MG63 (cell line): ENCODE measurements at regions not wholly inside any gene's neighbourhood (a gene's known extent, or its start where the extent isn't known, plus 50 kb on each side); places are given as distances from the start of the nearest gene placed in this dataset.
A peak's percentile ranks its signal among the peaks of the same experiment; 100 is the strongest.
"Not testable (repeated sequence)": the region's sequence is repeated elsewhere in the genome, so short reads cannot be mapped to it uniquely, and the experiment has no call there.

ENCODE experiments used
- DNase-seq: peaks from one replicate; pipeline ENCODE4 v3.0.0-alpha.2; 2020
- H3K27me3 ChIP-seq: fragments of 250-450 bp; sonication (Bioruptor Pico); 2 replicates; pipeline ENCODE4 v1.5.1; 2020; ENCODE audit warnings: mild to moderate bottlenecking, moderate library complexity
- H3K36me3 ChIP-seq: fragments of 250-450 bp; sonication (Bioruptor Pico); 2 replicates; pipeline ENCODE4 v1.5.1; 2020; ENCODE audit warnings: mild to moderate bottlenecking, moderate library complexity
- H3K4me3 ChIP-seq: fragments of 250-450 bp; sonication (Bioruptor Pico); 2 replicates; pipeline ENCODE4 v1.5.1; 2020; ENCODE audit warnings: mild to moderate bottlenecking, moderate library complexity
- H3K9me3 ChIP-seq: fragments of 250-450 bp; sonication (Bioruptor Pico); 2 replicates; pipeline ENCODE4 v1.5.1; 2020; ENCODE audit warnings: mild to moderate bottlenecking, moderate library complexity

DNA sequence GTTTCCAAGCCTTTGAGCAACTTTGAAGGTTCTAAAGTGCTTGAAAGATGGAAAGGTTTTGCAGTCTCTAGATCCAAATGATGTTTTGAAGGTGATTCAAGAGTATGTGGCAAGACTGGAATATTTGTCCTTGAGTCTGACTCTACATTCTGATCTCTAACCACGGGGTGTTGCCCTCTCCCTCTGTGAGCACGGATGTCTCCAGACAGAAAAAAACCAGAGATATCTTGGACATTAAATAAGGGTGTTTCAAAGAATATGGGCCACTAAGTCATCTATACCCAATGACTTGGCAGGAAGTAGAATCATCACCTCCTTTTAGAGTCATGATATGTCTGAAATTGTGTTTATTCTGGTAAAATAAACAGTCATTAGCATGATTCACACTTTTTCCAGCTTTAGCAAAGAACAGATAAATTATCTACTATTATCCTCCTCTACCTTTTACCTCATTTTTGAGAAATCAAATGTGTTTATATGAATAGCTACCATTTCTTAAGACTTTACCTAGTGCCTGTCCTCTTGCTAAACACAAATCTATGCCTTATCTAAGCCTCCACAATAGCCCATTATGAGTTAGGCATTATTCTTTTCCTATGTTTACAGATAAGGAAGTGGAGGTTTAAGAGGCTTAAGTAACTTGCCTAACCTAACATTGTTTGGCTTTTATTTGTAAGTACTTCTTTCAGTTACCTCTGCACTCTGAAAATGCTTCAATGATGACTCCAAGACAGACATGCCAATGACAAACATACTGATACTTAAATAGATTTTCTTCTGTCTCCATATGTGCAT, 384.4 kb downstream of the BMP2 start:
- H3K9me3 ChIP-seq, result no peaks in the 10 kb centered on the region
- DNase-seq, result peak; percentile 4
- no peaks in the 10 kb centered on the region for H3K36me3 ChIP-seq
- H3K27me3 ChIP-seq, result no peaks in the 10 kb centered on the region
- H3K4me3 ChIP-seq, result no peak overlapping the region

DNA sequence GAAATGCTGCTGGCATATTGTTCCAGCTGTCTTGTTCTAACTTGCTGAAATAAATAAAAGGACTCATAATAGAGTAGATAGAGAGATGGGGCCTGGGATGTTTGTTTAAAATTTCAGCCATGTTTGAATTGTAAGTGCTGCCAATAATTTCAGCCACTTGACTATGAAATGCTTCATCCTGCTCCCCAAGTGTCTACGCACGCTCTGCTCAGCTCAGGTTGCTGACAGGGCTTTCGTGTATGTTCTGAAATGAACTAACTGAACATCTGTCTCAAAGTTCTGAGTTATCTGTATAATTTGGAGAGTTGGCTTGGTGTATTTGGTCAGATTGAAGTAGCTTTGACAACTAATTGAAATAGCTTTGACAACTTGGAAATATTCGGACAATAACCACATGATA, 387.8 kb downstream of the BMP2 start:
- H3K9me3 ChIP-seq, result no peaks in the 10 kb centered on the region
- no peaks in the 10 kb centered on the region for H3K27me3 ChIP-seq
- DNase-seq, result no peak
- no peaks in the 10 kb centered on the region for H3K36me3 ChIP-seq
- H3K4me3 ChIP-seq, result no peak overlapping the region

DNA sequence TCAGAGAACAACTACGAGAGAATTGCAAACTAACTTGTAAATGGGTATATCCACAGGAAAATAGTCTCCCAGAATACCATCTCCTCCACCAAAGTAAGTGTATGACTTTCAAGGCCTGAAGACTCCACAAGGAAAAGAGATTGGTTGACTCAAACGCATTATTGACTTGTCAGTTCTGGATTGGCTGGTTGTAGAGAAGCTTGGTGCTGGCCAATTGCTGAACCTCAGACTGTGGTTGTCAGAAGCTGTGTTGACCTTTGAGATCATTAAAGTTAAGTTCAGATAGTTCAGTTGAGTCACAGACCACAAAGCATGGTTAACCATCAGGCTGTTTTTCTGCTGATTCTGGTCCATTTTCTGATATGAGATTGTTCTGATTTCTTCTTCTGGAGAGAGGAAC, 388.3 kb downstream of the BMP2 start:
- Histone ChIP-seq H3K9me3 (no peaks in the 10 kb centered on the region), H3K27me3 (no peaks in the 10 kb centered on the region), H3K4me3 (no peak overlapping the region), H3K36me3 (no peaks in the 10 kb centered on the region)
- DNase-seq, result no peak

DNA sequence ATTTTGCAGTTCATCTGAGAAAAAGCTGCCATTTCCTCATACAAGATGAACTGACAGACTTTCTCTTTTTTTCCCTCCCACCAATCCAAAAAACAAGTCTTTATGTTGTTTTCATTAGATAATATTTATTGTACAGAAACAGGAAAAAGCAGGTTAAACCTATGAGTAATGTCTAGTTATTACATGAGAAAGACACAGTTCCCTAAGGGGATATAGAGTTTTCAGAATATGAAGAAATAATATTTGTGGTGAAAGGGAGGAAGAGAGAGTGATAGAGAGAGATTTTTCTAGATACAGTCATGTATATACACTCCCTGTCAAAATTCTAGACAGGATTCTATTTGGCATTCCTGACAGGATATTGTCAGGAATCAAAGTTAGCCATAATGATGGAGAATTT, 392.4 kb downstream of the BMP2 start:
- H3K36me3 ChIP-seq, result no peaks in the 10 kb centered on the region
- no peak for DNase-seq
- H3K4me3 ChIP-seq, result no peak overlapping the region
- H3K27me3 ChIP-seq, result no peaks in the 10 kb centered on the region
- H3K9me3 ChIP-seq, result no peaks in the 10 kb centered on the region

DNA sequence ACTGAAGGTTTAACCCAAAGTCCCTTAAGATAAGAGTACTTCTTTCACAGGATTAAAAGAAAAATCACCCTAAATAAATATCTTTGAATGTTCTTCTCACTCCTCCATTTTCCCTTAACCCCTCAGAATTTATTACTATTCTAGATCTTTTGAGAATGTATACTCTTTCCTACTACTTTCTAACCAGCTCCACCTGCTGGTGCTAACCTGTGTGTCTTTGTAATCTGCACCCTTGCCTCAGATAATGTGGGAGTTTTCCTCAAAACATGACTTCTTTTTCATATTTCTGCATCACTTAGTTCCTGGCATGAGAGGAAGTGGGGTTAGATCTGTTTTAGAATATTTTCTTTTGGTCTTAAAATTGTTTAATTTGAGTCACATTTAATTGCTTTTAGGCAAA, 394.2 kb downstream of the BMP2 start:
- H3K9me3 ChIP-seq, result no peaks in the 10 kb centered on the region
- DNase-seq, result no peak
- H3K4me3 ChIP-seq, result no peak overlapping the region
- no peaks in the 10 kb centered on the region for H3K27me3 ChIP-seq
- no peaks in the 10 kb centered on the region for H3K36me3 ChIP-seq

DNA sequence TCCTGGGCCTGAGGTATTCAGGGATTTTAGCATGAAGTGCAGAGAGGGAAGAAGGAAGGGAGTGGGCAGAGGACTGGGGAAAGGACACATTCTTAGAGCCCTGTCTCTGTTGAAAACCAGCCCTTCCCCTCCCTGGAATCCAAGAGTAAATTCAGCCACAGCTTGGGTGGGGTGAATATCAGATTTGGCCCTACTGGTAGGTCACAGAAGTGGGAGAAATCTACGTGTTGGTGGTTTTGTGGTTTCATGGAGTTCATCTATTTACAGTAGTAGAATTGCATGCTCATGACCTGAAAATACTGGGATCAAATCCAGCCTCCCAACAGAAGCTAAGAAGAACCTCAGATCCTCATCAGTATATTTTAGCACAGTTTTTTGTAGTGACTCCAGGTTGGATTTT, 404.4 kb downstream of the BMP2 start:
- no peak overlapping the region for H3K4me3 ChIP-seq
- no peaks in the 10 kb centered on the region for H3K36me3 ChIP-seq
- peak; percentile 11 for DNase-seq
- H3K9me3 ChIP-seq, result no peaks in the 10 kb centered on the region
- no peaks in the 10 kb centered on the region for H3K27me3 ChIP-seq

DNA sequence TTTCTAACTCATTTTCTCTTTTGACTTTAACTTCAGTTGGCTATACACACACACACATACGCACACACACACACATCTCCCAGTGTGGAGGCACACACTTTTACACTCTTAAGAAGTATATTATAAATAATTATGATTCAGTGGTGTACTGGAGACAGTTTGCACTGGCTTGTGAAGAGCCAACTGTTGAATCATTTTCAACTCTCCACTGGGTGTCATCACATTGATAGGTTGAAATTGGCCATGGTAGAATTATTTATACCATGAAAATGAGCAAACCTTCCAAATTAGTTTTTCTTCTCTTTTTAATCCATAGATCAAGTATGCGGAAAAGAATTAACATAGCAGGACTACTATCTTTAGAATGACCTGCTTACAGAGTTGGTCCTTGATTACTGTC, 407.1 kb downstream of the BMP2 start:
- no peaks in the 10 kb centered on the region for H3K36me3 ChIP-seq
- DNase-seq, result no peak
- H3K4me3 ChIP-seq, result no peak overlapping the region
- H3K9me3 ChIP-seq, result no peaks in the 10 kb centered on the region
- H3K27me3 ChIP-seq, result no peaks in the 10 kb centered on the region

DNA sequence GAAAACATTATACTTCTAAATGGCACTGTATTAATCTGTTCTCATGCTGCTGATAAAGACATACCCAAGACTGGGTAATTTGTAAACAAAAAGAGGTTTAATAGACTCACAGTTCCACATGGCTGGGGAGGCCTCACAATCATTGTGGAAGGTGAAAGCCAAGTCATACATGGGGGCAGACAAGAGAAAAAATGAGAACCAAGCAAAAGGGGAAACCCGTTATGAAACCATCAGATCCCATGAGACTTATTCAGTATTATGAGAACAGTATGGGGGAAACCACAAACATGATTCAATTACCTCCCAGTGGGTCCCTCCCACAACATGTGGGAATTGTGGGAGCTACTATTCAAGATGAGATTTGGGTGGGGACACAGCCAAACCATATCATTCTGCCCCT, 408.3 kb downstream of the BMP2 start:
- H3K27me3 ChIP-seq, H3K4me3 ChIP-seq, H3K9me3 ChIP-seq, DNase-seq, H3K36me3 ChIP-seq: not testable (repeated sequence)

DNA sequence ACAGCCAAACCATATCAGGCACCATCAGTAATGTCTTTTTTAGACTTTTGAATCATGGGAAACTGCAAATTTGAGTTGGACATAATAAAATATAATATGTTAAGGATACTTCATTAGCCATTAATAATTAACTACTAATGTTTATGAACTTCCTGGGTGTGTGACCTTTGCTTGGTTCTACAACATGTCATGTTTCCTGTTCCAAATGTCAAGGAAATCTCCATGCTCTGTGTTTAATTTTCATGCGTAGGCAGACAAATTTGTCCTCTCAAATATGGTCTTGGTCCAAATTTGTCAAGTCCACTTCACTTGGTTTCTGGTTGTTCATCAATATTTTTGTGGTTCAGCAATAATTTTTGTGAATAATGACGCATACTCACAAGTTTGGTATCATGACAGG, 410.5 kb downstream of the BMP2 start:
- H3K36me3 ChIP-seq, result no peaks in the 10 kb centered on the region
- DNase-seq, result no peak
- no peak overlapping the region for H3K4me3 ChIP-seq
- H3K9me3 ChIP-seq, result no peaks in the 10 kb centered on the region
- no peaks in the 10 kb centered on the region for H3K27me3 ChIP-seq

DNA sequence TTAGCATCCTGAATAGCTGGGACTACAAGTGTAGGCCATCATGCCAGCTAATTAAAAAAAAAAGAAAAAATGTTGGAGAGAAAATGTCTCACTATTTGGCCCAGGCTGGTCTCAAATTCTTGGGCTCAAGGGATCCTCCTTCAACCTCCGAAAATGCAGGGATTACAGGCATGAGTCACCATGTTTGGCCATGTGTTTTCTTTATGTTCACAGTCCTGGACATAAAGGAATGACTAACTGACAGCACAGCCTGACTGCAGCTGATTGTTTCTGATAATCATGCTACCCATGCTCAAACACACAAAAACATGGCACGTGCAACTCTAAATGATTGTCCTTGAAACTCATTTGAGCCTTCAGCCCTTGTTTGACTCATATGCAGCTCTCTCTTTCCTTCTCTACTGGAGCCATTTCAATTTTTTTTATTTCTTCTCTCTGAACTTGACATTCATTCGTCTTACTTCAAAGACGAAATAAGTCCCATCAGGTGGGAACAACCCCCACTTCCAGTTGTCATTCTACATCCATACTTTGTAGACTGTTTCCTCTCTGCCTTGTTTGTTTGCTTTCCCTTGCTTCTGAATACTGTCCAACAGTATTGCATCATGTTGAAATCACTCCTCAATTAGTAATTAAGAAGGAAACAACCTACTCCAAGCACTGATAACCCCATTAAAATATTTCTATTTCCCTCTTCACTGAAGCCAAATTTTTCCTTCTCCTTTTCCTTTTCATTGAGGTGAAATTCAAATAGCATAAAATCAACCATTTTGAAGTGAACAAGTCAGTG, 413.0 kb downstream of the BMP2 start:
- Histone ChIP-seq H3K27me3 (no peaks in the 10 kb centered on the region), H3K36me3 (no peaks in the 10 kb centered on the region), H3K4me3 (no peak overlapping the region), H3K9me3 (no peaks in the 10 kb centered on the region)
- DNase-seq, result peak; percentile 74

DNA sequence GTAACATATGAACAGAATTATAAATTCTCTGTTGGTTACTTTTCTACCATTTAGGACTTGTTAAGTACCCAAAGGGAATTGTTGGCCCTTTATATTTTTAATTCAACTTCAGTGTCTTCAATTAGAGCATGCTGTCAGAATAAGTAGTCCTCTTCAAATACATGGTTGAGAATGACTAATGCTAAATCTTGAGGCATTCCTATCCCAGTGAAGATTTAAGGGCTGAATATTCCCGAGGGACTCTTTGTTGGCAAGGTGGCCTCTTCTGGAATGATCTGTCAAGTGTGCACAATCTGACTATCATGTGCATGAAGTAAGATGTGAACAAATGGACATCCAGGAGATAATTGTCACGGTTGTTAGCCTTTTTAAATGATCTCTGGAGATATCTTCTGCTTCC, 421.7 kb downstream of the BMP2 start:
- Histone ChIP-seq H3K36me3 (no peaks in the 10 kb centered on the region), H3K27me3 (no peaks in the 10 kb centered on the region), H3K9me3 (no peaks in the 10 kb centered on the region), H3K4me3 (no peak overlapping the region)
- DNase-seq, result no peak

DNA sequence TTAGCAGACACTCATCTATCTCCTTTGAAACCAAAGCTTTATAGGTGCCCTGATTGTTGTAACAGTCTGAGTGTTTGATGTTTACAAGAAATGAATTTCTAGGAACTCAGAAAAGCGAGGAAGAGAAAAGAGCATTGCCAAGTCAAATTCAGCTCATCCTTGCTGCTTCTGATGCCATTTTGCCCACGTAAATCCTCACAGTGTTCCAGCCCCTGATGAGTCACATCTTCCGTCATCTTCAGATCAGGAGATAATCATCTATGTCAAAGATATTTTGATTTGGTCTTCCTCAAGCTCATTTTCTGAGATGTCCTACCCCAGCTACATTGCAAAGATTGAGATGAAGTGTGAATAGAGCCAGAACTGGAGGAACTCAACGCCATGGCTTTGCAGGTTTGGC, 426.2 kb downstream of the BMP2 start:
- DNase-seq, result no peak
- Histone ChIP-seq H3K36me3 (no peaks in the 10 kb centered on the region), H3K4me3 (no peak overlapping the region), H3K9me3 (no peaks in the 10 kb centered on the region), H3K27me3 (no peaks in the 10 kb centered on the region)

DNA sequence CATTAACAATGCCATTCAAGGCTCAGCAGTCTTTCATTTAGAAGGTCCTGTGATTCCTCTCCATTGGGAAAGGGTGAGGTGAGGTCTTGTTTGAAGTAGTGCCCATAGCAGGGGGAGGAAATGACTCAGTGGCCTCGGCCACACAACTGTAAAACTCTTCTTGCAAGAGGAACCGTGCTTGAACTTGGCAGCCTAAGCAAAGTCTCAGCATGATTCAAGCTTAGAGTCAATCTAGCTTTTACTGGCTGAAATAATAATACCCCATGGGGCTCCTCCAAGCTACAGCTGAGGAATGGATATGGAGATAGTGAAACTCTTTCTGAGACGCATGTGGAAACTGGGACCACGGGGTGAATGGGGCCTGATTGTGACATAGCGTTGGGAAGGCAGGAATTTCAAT, 428.2 kb downstream of the BMP2 start:
- no peaks in the 10 kb centered on the region for H3K9me3 ChIP-seq
- H3K36me3 ChIP-seq, result no peaks in the 10 kb centered on the region
- DNase-seq, result peak; percentile 90
- no peak overlapping the region for H3K4me3 ChIP-seq
- H3K27me3 ChIP-seq, result no peaks in the 10 kb centered on the region

DNA sequence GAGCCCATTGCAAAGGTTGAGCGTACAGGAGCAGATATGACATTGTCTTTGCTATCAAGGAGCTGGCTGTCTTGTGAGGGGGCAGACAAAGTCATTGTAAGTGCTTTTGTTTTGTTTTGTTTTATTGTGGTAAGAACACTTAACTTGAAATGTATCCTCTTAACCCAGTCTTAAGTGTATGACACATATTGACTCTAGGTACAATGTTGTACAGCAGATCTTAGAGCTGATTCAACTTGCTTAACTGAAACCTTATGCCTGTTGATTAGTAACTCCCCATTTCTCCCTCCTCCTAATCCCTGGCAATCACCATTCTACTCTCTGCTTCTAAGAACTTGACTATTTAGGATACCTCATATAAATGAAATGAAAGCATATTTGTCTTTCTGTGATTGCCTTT, 429.0 kb downstream of the BMP2 start:
- DNase-seq, result no peak
- Histone ChIP-seq H3K9me3 (no peaks in the 10 kb centered on the region), H3K27me3 (no peaks in the 10 kb centered on the region), H3K36me3 (no peaks in the 10 kb centered on the region), H3K4me3 (no peak overlapping the region)

DNA sequence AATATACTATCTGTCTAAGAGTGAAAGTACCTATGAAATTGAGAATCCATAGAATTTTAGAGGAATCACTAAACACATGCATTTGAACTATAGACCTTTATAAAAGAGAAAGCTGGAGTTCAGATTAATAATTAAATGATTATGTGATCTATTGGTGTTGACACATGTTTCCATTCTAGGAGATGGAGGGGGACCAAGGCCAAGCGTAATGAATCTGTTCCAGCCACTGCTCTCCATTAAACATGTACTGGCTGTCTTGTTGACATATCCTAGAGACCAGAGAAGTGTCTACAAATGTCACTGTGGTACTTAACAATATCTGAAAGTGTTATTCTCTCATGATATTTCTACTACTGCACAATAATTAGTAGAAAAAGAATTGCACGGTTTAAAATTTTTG, 432.4 kb downstream of the BMP2 start:
- H3K36me3 ChIP-seq, result no peaks in the 10 kb centered on the region
- H3K9me3 ChIP-seq, result no peaks in the 10 kb centered on the region
- H3K27me3 ChIP-seq, result no peaks in the 10 kb centered on the region
- DNase-seq, result no peak
- no peak overlapping the region for H3K4me3 ChIP-seq

DNA sequence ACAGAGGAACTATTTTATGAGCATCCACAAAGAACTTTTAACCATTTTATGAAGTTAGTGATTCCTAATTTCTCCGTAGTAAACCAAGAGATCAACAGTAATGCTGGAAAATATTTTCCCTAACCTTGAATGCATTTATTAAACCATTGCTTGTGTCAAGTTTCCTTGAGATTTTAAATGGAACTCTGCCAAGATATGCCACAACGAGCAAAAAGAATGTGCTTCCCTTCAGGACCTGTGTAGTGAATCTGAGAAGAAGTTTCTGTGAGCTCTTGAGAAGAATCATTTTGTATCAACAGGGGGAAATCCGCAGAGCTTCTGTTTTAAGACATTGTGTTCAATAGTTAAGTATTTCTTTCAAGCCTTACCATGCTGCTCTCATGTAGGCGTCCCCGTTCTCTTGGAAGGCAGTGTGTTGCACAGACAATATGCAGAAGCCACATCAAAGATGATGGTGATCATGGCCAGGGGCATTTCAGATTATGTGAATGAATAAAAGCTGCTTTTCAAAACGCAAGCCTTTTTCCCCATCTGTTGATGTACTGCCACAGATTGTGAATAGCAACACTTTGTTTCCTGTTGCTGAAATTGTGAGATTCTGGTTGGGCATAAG, 439.8 kb downstream of the BMP2 start:
- Histone ChIP-seq H3K27me3 (no peaks in the 10 kb centered on the region), H3K36me3 (no peaks in the 10 kb centered on the region), H3K4me3 (no peak overlapping the region), H3K9me3 (no peaks in the 10 kb centered on the region)
- no peak for DNase-seq

DNA sequence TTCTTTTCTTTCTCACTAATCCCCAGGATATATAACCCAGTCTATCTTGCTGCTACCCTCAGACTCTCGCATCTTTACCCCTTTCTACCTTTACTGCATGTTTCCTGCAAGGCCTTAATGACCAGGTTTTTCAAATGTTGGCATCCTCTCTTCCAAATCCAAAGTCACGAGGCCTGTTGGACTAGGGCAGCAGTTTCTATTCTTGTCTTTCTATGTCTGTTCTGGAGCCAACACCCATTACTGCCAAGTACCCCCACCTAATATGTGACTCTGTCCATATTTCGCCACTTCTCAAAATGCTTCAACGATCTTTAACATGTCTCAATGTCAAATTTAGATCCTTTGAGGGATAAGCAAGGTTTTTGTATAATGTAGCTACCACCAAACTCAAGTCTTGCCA, 443.4 kb downstream of the BMP2 start:
- H3K27me3 ChIP-seq, result no peaks in the 10 kb centered on the region
- no peak overlapping the region for H3K4me3 ChIP-seq
- no peaks in the 10 kb centered on the region for H3K36me3 ChIP-seq
- DNase-seq, result no peak
- no peaks in the 10 kb centered on the region for H3K9me3 ChIP-seq
